ENCODE measurements at regions not wholly inside any gene's neighbourhood (a gene's known extent, or its start where the extent isn't known, plus 50 kb on each side); places are given as distances from the start of the nearest gene placed in this dataset.

DNA sequence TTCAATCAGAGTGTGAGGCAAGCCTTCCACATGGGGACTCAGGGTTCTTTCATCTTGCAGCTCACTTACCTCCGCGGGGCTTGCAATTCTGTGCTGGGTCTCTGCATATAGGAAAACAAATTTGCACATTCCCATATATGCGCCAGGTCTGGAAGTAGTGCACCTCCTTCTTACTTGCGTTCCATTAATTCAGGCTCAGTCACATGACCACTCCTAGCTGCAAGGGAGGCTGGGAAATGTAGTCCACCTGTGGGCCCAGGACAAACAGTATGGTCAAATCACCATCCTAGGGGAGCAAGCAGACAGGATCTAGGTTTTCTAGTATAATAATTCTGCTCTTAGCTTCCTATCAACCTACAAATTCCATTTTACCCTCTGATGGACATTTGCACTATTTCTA, 160.4 kb downstream of the AACS start:
- Histone ChIP-seq H3K4me1 (ENCODE audit: control insufficient read depth in 1 of 2, insufficient read depth in 2 of 2, low read length in 2 of 2) (no peaks in the 10 kb centered on the region), H3K36me3 (ENCODE audit: control insufficient read depth in 1 of 2, insufficient read depth in 2 of 2, low read length in 2 of 2) (no peaks in the 10 kb centered on the region), H3K4me3 (ENCODE audit: low read depth in 1 of 2, low read length in 2 of 2) (no peak overlapping the region), H3K27me3 (ENCODE audit: low read depth, low read length) (no peaks in the 10 kb centered on the region), H3K9me3 (ENCODE audit: control insufficient read depth in 1 of 2, low read length in 2 of 2) (peaks cover 0 to 2% of the 10 kb centered on the region in 2 donors), H3K27ac (ENCODE audit: low read length) (no peak overlapping the region)

DNA sequence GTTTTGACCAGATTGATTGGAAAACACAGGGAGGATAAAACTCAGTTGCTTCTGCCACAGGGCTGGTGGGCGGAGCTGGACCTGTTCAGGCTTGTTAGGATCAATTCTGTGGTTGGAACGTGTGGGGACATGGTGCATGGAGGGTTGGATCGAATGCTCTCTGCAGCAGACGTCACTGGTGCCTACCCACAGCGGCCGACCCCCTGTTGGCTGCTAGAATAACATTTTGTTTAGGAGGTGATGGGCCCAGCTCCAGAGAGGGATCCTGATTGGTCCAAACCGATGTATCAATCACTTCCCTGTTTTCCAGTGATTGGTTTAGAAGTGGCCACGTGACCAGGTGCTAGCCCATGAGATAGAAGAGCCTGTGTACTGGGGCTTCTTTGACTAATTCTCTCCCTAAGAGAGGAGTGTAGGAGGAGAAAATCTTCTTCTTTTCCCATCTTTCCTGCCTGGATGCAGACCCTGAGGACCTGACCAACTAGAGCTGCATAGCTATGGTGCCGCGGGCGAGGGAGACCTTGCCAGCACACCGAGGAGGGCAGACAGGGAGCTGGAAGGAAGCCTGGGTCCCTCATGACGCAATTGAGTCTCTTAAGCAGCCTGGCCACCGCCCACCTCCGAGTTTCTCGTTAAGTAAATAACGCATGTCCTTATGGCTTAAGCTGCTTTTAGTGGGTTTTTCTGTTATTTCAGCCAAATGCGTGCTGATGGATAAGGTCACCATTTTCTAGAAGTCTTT, 163.5 kb downstream of the AACS start:
- H3K27ac ChIP-seq (ENCODE audit: low read length), result no peak overlapping the region
- H3K4me3 ChIP-seq (ENCODE audit: low read depth in 1 of 2, low read length in 2 of 2), result no peak overlapping the region
- no peaks in the 10 kb centered on the region for H3K9me3 ChIP-seq (ENCODE audit: control insufficient read depth in 1 of 2, low read length in 2 of 2)
- H3K4me1 ChIP-seq (ENCODE audit: control insufficient read depth in 1 of 2, insufficient read depth in 2 of 2, low read length in 2 of 2), result no peaks in the 10 kb centered on the region
- no peaks in the 10 kb centered on the region for H3K36me3 ChIP-seq (ENCODE audit: control insufficient read depth in 1 of 2, insufficient read depth in 2 of 2, low read length in 2 of 2)
- H3K27me3 ChIP-seq (ENCODE audit: low read depth, low read length), result no peaks in the 10 kb centered on the region

DNA sequence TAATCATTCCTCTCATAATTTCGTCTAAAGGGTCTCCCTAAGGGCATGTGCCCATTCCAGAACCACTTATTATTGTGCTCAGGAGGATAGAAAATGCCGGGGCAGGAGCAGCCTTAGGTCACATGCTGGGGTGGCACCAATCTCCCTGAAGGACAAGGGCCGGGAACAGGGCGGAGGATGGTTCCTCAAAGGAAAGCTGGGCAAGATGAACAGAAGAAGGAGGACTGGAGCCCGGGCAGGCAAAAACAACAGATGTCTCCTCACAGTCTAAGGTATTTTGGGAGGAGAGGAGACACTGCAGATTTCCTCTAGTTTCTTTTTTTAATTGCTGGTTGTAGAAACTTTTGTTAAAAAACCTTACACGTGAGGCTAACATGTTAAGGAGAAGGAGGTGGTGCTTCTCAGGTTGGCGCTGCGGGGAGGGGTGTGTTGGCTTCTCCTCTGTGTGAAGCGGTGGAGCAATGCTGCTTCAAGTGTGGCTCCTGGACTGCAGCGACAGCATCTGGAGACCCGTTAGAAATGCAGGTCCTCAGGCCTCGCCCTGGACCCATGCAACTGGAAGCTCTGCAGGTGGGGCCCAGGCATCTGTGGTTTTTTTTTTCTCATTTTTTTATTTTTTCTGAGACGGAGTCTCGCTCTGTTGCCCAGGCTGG, 164.8 kb downstream of the AACS start:
- Histone ChIP-seq H3K4me1 (ENCODE audit: control insufficient read depth in 1 of 2, insufficient read depth in 2 of 2, low read length in 2 of 2) (no peaks in the 10 kb centered on the region), H3K4me3 (ENCODE audit: low read depth in 1 of 2, low read length in 2 of 2) (no peak overlapping the region), H3K27me3 (ENCODE audit: low read depth, low read length) (no peaks in the 10 kb centered on the region), H3K36me3 (ENCODE audit: control insufficient read depth in 1 of 2, insufficient read depth in 2 of 2, low read length in 2 of 2) (no peaks in the 10 kb centered on the region), H3K27ac (ENCODE audit: low read length) (no peak overlapping the region), H3K9me3 (ENCODE audit: control insufficient read depth in 1 of 2, low read length in 2 of 2) (no peaks in the 10 kb centered on the region)

DNA sequence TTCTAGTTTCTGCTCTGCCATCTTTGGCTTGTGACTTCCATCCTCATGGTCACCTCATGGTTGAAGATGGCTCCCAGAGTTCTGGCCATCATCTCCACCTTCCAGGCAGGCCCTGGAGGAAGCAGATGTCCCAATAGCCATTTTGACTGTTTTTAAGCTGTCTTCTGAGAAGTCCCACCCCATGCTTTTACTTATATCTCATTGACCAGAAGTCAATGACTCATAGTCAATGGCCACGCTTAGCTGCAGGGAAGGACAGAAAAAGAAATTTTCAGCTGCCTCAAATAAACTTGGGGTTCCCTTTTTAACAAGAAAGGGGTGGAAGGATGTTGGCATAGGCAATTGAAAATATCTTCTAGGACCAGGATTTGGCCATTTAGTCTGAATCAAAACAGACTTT, 168.1 kb downstream of the AACS start:
- H3K36me3 ChIP-seq (ENCODE audit: control insufficient read depth in 1 of 2, insufficient read depth in 2 of 2, low read length in 2 of 2), result no peaks in the 10 kb centered on the region
- H3K4me1 ChIP-seq (ENCODE audit: control insufficient read depth in 1 of 2, insufficient read depth in 2 of 2, low read length in 2 of 2), result no peaks in the 10 kb centered on the region
- H3K27me3 ChIP-seq (ENCODE audit: low read depth, low read length), result no peaks in the 10 kb centered on the region
- no peaks in the 10 kb centered on the region for H3K9me3 ChIP-seq (ENCODE audit: control insufficient read depth in 1 of 2, low read length in 2 of 2)
- H3K27ac ChIP-seq (ENCODE audit: low read length), result no peak overlapping the region
- no peak overlapping the region for H3K4me3 ChIP-seq (ENCODE audit: low read depth in 1 of 2, low read length in 2 of 2)

DNA sequence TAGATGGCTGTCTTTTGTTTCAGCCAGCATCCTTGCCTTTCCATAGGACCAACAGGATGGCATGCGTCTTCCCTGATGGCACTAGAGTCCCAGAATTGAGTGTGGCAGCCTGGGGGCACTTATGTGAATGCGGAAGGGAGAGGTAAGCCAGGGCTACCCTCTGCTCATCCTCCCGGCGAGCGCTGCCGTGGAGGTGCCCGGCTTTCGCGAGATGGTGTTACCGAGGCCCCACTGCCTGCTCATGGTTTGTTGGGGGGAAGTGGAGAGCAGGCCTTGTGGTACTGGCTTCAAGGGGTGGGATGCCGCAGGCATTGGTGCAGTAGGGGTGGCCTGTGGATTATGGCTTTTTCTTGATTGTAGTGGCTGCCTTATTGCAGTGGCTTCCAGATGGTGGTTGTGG, 174.3 kb downstream of the AACS start:
- no peaks in the 10 kb centered on the region for H3K36me3 ChIP-seq (ENCODE audit: control insufficient read depth in 1 of 2, insufficient read depth in 2 of 2, low read length in 2 of 2)
- H3K27ac ChIP-seq (ENCODE audit: low read length), result no peak overlapping the region
- no peak overlapping the region for H3K4me3 ChIP-seq (ENCODE audit: low read depth in 1 of 2, low read length in 2 of 2)
- no peaks in the 10 kb centered on the region for H3K4me1 ChIP-seq (ENCODE audit: control insufficient read depth in 1 of 2, insufficient read depth in 2 of 2, low read length in 2 of 2)
- H3K9me3 ChIP-seq (ENCODE audit: control insufficient read depth in 1 of 2, low read length in 2 of 2), result no peaks in the 10 kb centered on the region
- no peaks in the 10 kb centered on the region for H3K27me3 ChIP-seq (ENCODE audit: low read depth, low read length)

DNA sequence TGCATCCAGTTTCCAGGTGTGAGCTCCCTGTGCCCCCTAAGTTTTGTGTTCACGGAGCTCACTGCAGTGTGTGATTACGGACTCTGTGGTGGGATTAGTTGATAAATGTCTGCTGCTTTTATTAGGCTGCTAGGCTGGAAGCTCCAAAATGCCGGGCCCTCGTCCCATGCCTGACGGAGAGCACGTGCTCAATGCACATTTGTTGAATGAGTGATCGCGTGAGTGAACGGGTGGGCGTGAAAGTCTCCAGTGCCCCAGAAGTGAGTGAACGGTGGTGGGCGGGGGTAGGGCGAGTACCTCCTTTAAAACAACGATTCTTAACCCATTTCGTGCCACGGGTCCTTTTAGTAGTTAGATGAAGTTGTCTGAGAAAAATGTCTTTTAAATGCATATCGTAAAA, 175.5 kb downstream of the AACS start:
- Histone ChIP-seq H3K36me3 (ENCODE audit: control insufficient read depth in 1 of 2, insufficient read depth in 2 of 2, low read length in 2 of 2) (no peaks in the 10 kb centered on the region), H3K27ac (ENCODE audit: low read length) (no peak overlapping the region), H3K4me3 (ENCODE audit: low read depth in 1 of 2, low read length in 2 of 2) (no peak overlapping the region), H3K4me1 (ENCODE audit: control insufficient read depth in 1 of 2, insufficient read depth in 2 of 2, low read length in 2 of 2) (no peaks in the 10 kb centered on the region), H3K27me3 (ENCODE audit: low read depth, low read length) (no peaks in the 10 kb centered on the region), H3K9me3 (ENCODE audit: control insufficient read depth in 1 of 2, low read length in 2 of 2) (no peaks in the 10 kb centered on the region)

- Histone ChIP-seq H3K9me3 (ENCODE audit: control insufficient read depth in 1 of 2, low read length in 2 of 2) (no peaks in the 10 kb centered on the region), H3K27ac (ENCODE audit: low read length) (no peak overlapping the region), H3K36me3 (ENCODE audit: control insufficient read depth in 1 of 2, insufficient read depth in 2 of 2, low read length in 2 of 2) (no peaks in the 10 kb centered on the region), H3K4me3 (ENCODE audit: low read depth in 1 of 2, low read length in 2 of 2) (no peak overlapping the region), H3K4me1 (ENCODE audit: control insufficient read depth in 1 of 2, insufficient read depth in 2 of 2, low read length in 2 of 2) (no peaks in the 10 kb centered on the region), H3K27me3 (ENCODE audit: low read depth, low read length) (no peaks in the 10 kb centered on the region)
Observed at GRCh38 chr12:125243811-125244210, 178.6 kb downstream of the AACS start.

DNA sequence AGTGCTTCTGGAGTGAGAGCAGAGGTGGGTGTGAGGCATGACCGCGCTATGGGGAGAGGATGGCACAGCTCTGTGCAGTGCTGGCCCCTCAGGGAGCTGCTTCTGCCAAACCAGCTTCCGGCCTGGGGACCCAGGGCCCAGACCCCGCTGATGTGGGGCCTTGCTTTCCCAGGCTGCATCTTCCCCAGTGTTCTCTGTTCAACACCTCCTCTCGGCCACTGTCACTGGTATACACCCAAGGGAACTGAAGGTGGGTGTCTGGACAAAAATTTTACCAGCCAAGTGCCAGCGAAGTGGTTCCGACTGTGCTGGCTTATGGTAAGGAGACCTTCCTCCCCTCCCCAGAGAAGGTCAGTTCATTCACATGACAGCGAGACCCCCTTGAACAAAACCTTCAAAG, 179.1 kb downstream of the AACS start:
- H3K4me3 ChIP-seq (ENCODE audit: low read depth in 1 of 2, low read length in 2 of 2), result no peak overlapping the region
- no peak overlapping the region for H3K27ac ChIP-seq (ENCODE audit: low read length)
- no peaks in the 10 kb centered on the region for H3K27me3 ChIP-seq (ENCODE audit: low read depth, low read length)

GRCh38 chr12:125245581-125246557, 180.6 kb downstream of the AACS start:
- Histone ChIP-seq H3K4me3 (ENCODE audit: low read depth in 1 of 2, low read length in 2 of 2) (peak overlapping the region in 1 of 2 donors; percentile 13), H3K27me3 (ENCODE audit: low read depth, low read length) (no peaks in the 10 kb centered on the region), H3K4me1 (ENCODE audit: control insufficient read depth in 1 of 2, insufficient read depth in 2 of 2, low read length in 2 of 2) (no peaks in the 10 kb centered on the region), H3K9me3 (ENCODE audit: control insufficient read depth in 1 of 2, low read length in 2 of 2) (no peaks in the 10 kb centered on the region), H3K36me3 (ENCODE audit: control insufficient read depth in 1 of 2, insufficient read depth in 2 of 2, low read length in 2 of 2) (no peaks in the 10 kb centered on the region), H3K27ac (ENCODE audit: low read length) (no peak overlapping the region)

More for the DNA sequence above, 179.1 kb downstream of the AACS start:
- Histone ChIP-seq H3K9me3 (ENCODE audit: control insufficient read depth in 1 of 2, low read length in 2 of 2) (no peaks in the 10 kb centered on the region), H3K36me3 (ENCODE audit: control insufficient read depth in 1 of 2, insufficient read depth in 2 of 2, low read length in 2 of 2) (no peaks in the 10 kb centered on the region), H3K4me1 (ENCODE audit: control insufficient read depth in 1 of 2, insufficient read depth in 2 of 2, low read length in 2 of 2) (no peaks in the 10 kb centered on the region)

- no peak overlapping the region for H3K4me3 ChIP-seq (ENCODE audit: low read depth in 1 of 2, low read length in 2 of 2)
- no peaks in the 10 kb centered on the region for H3K4me1 ChIP-seq (ENCODE audit: control insufficient read depth in 1 of 2, insufficient read depth in 2 of 2, low read length in 2 of 2)
- H3K27ac ChIP-seq (ENCODE audit: low read length), result no peak overlapping the region
- H3K36me3 ChIP-seq (ENCODE audit: control insufficient read depth in 1 of 2, insufficient read depth in 2 of 2, low read length in 2 of 2), result no peaks in the 10 kb centered on the region
- H3K9me3 ChIP-seq (ENCODE audit: control insufficient read depth in 1 of 2, low read length in 2 of 2), result no peaks in the 10 kb centered on the region
- H3K27me3 ChIP-seq (ENCODE audit: low read depth, low read length), result no peaks in the 10 kb centered on the region
Observed at GRCh38 chr12:125247477-125247876, 182.2 kb downstream of the AACS start.

Measured in muscle layer of duodenum (tissue), 2 donors.